NT2/D1 (cell line): ENCODE measurements at regions not wholly inside any gene's neighbourhood (a gene's known extent, or its start where the extent isn't known, plus 50 kb on each side); places are given as distances from the start of the nearest gene placed in this dataset.
"Not testable (repeated sequence)": the region's sequence is repeated elsewhere in the genome, so short reads cannot be mapped to it uniquely, and the experiment has no call there.

Experiments used
- YY1 ChIP-seq: IDR thresholded peaks from 2 replicates; pipeline ENCODE4 v1.6.1; 2011; ENCODE audit not compliant: insufficient read length, insufficient read depth
- ZNF274 ChIP-seq: IDR thresholded peaks from 2 replicates; pipeline ENCODE4 v1.6.1; 2011; ENCODE audit warnings: mild to moderate bottlenecking, low read depth, low read length

- not testable (repeated sequence) for TF ChIP-seq YY1, ZNF274
These were observed 187.0 kb upstream of the TP53TG3D start for GRCh38 chr16:32066016-32066651.
